ENCODE measurements at regions not wholly inside any gene's neighbourhood (a gene's known extent, or its start where the extent isn't known, plus 50 kb on each side); places are given as distances from the start of the nearest gene placed in this dataset.

DNA sequence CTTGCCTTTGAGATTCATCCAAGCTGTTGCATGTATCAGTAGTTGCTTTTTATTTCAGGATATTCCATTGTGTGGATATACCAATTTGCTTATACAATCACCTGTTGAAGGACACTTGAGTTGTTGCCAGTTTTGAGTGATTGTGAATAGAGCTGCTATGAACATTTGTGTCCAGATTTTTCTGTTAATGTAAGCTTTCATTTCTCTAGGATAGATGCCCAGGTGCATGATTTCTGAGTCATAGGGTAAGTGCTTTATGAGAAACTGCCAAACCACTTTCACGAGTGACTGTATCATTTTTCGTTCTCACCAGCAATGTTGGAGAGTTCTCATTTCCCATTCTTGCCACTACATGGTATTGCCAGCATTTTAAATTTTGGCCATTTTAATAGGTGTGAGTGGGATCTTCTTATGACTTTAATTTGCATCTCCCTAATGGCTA, 434.6 kb upstream of the RGS6 start:
- TF ChIP-seq, protein P1, sequence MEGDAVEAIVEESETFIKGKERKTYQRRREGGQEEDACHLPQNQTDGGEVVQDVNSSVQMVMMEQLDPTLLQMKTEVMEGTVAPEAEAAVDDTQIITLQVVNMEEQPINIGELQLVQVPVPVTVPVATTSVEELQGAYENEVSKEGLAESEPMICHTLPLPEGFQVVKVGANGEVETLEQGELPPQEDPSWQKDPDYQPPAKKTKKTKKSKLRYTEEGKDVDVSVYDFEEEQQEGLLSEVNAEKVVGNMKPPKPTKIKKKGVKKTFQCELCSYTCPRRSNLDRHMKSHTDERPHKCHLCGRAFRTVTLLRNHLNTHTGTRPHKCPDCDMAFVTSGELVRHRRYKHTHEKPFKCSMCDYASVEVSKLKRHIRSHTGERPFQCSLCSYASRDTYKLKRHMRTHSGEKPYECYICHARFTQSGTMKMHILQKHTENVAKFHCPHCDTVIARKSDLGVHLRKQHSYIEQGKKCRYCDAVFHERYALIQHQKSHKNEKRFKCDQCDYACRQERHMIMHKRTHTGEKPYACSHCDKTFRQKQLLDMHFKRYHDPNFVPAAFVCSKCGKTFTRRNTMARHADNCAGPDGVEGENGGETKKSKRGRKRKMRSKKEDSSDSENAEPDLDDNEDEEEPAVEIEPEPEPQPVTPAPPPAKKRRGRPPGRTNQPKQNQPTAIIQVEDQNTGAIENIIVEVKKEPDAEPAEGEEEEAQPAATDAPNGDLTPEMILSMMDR (IDR thresholded peaks at IDR 0.05 in 8 of 11, conservative IDR thresholded peaks at IDR 0.05 in 3 of 11), result no peak
- no peak for TF ChIP-seq POLR2A (IDR thresholded peaks at IDR 0.05)
